ENCODE measurements at regions not wholly inside any gene's neighbourhood (a gene's known extent, or its start where the extent isn't known, plus 50 kb on each side); places are given as distances from the start of the nearest gene placed in this dataset.

DNA sequence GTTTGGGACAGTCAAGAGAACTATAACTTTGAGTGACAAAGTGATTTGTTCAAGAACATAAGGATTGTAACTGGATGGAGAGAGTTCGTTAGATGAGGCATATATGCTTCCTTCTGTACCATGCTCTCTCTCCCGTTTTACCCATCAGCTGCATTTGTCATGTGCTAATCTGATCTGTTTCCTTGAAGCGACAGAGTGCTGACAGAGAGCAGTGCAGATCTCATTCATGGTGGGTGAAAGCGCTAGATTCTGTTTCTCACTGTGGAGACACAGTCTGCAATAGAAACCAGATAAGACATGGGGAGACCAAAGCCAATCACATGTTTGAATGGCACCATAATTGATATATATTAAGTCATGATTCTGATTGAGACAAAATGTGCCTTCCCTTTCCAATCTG is 456.6 kb upstream of the CELF4 start:
- no peaks in the 10 kb centered on the region for H3K27me3 ChIP-seq (ENCODE audit: control insufficient read depth, insufficient read depth, low read length)
- H3K27ac ChIP-seq (ENCODE audit: low read length): no peak overlapping the region
- no peaks in the 10 kb centered on the region for H3K36me3 ChIP-seq (ENCODE audit: control insufficient read depth, insufficient read depth, low read length)
- no peak overlapping the region for H3K4me3 ChIP-seq (ENCODE audit: low read length)
- no peaks in the 10 kb centered on the region for H3K9me3 ChIP-seq (ENCODE audit: control insufficient read depth, insufficient read depth, low read length)
- peaks cover 2% of the 10 kb centered on the region; the same call in 1 of the 2 replicates for H3K4me1 ChIP-seq (ENCODE audit: control insufficient read depth, insufficient read depth, low read length)
- WGBS (ENCODE audit: insufficient coverage, insufficient read length): no CpG with 5 or more reads among the region's 4 CpGs
- no peak for DNase-seq (ENCODE audit: low read depth, low spot score)

- Histone ChIP-seq H3K4me1 (ENCODE audit: control insufficient read depth, insufficient read depth, low read length) (peaks cover 2% of the 10 kb centered on the region; the same call in 1 of the 2 replicates), H3K9me3 (ENCODE audit: control insufficient read depth, insufficient read depth, low read length) (no peaks in the 10 kb centered on the region), H3K4me3 (ENCODE audit: low read length) (no peak overlapping the region), H3K27me3 (ENCODE audit: control insufficient read depth, insufficient read depth, low read length) (no peaks in the 10 kb centered on the region), H3K27ac (ENCODE audit: low read length) (no peak overlapping the region), H3K36me3 (ENCODE audit: control insufficient read depth, insufficient read depth, low read length) (no peaks in the 10 kb centered on the region)
- DNase-seq (ENCODE audit: low read depth, low spot score): no peak
- no CpG with 5 or more reads among the region's 2 CpGs for WGBS (ENCODE audit: insufficient coverage, insufficient read length)
Observed at GRCh38 chr18:38019292-38019691, 453.7 kb upstream of the CELF4 start.

DNA sequence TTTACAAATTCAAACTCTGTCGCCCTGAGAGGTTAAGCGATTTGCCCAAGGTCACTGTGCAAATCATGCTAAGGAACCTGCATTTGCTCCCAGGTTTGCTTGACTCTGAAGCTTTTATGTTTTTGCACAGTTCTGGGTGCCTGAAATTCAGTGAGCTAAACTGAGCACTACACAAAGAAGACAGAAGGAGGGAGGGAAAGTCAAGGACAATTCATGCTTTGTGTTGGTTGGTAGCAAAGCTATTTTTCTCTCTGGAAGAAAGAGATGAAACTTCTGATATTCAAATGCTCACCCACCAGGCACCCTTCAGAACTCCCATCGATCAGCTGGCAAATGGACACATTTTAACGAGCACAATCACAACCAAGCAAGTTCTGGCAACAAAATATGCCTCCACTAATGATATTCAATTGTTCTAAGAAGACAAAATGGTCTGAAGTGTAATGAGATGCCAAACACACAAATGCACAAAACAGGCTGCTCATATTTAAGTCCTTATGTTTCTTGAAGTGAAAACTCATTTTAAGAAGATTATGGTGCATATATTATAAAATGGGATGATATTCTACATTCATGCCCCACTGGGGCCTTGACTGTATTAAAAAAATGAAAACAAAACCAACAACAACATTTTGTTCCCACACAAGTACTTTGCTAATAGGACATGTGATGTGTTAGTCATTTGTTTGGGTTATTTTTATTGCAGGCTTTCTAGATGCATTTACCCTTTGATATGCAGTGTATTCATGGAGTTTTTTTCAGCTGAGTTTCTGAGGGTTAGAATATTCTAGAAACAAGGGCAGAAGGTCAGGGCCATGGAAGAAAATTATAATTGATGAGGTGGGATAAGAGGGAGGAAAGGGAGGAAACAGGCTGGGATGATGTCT is 445.6 kb upstream of the CELF4 start:
- H3K4me3 ChIP-seq (ENCODE audit: low read length): no peak overlapping the region
- H3K4me1 ChIP-seq (ENCODE audit: control insufficient read depth, insufficient read depth, low read length): no peaks in the 10 kb centered on the region
- H3K9me3 ChIP-seq (ENCODE audit: control insufficient read depth, insufficient read depth, low read length): no peaks in the 10 kb centered on the region
- DNase-seq (ENCODE audit: low read depth, low spot score): no peak
- H3K27ac ChIP-seq (ENCODE audit: low read length): no peak overlapping the region
- H3K27me3 ChIP-seq (ENCODE audit: control insufficient read depth, insufficient read depth, low read length): no peaks in the 10 kb centered on the region
- WGBS (ENCODE audit: insufficient coverage, insufficient read length): no CpG with 5 or more reads among the region's 4 CpGs
- H3K36me3 ChIP-seq (ENCODE audit: control insufficient read depth, insufficient read depth, low read length): no peaks in the 10 kb centered on the region

GRCh38 chr18:38010037-38010436 is 444.4 kb upstream of the CELF4 start:
- no peak for DNase-seq (ENCODE audit: low read depth, low spot score)
- H3K9me3 ChIP-seq (ENCODE audit: control insufficient read depth, insufficient read depth, low read length): no peaks in the 10 kb centered on the region
- no CpG with 5 or more reads among the region's 2 CpGs for WGBS (ENCODE audit: insufficient coverage, insufficient read length)
- no peaks in the 10 kb centered on the region for H3K4me1 ChIP-seq (ENCODE audit: control insufficient read depth, insufficient read depth, low read length)
- H3K27me3 ChIP-seq (ENCODE audit: control insufficient read depth, insufficient read depth, low read length): no peaks in the 10 kb centered on the region
- H3K27ac ChIP-seq (ENCODE audit: low read length): no peak overlapping the region
- H3K36me3 ChIP-seq (ENCODE audit: control insufficient read depth, insufficient read depth, low read length): no peaks in the 10 kb centered on the region
- no peak overlapping the region for H3K4me3 ChIP-seq (ENCODE audit: low read length)

GRCh38 chr18:38009320-38009719 is 443.7 kb upstream of the CELF4 start:
- no peak overlapping the region for H3K4me3 ChIP-seq (ENCODE audit: low read length)
- no peaks in the 10 kb centered on the region for H3K27me3 ChIP-seq (ENCODE audit: control insufficient read depth, insufficient read depth, low read length)
- DNase-seq (ENCODE audit: low read depth, low spot score): no peak
- H3K36me3 ChIP-seq (ENCODE audit: control insufficient read depth, insufficient read depth, low read length): no peaks in the 10 kb centered on the region
- no peaks in the 10 kb centered on the region for H3K9me3 ChIP-seq (ENCODE audit: control insufficient read depth, insufficient read depth, low read length)
- WGBS (ENCODE audit: insufficient coverage, insufficient read length): no CpG with 5 or more reads among the region's 1 CpG
- H3K27ac ChIP-seq (ENCODE audit: low read length): no peak overlapping the region
- H3K4me1 ChIP-seq (ENCODE audit: control insufficient read depth, insufficient read depth, low read length): no peaks in the 10 kb centered on the region

GRCh38 chr18:38007676-38008330 is 442.2 kb upstream of the CELF4 start:
- no peaks in the 10 kb centered on the region for H3K36me3 ChIP-seq (ENCODE audit: control insufficient read depth, insufficient read depth, low read length)
- no peaks in the 10 kb centered on the region for H3K4me1 ChIP-seq (ENCODE audit: control insufficient read depth, insufficient read depth, low read length)
- H3K27ac ChIP-seq (ENCODE audit: low read length): no peak overlapping the region
- no CpG with 5 or more reads among the region's 6 CpGs for WGBS (ENCODE audit: insufficient coverage, insufficient read length)
- no peaks in the 10 kb centered on the region for H3K27me3 ChIP-seq (ENCODE audit: control insufficient read depth, insufficient read depth, low read length)
- H3K4me3 ChIP-seq (ENCODE audit: low read length): no peak overlapping the region
- no peaks in the 10 kb centered on the region for H3K9me3 ChIP-seq (ENCODE audit: control insufficient read depth, insufficient read depth, low read length)
- no peak for DNase-seq (ENCODE audit: low read depth, low spot score)

DNA sequence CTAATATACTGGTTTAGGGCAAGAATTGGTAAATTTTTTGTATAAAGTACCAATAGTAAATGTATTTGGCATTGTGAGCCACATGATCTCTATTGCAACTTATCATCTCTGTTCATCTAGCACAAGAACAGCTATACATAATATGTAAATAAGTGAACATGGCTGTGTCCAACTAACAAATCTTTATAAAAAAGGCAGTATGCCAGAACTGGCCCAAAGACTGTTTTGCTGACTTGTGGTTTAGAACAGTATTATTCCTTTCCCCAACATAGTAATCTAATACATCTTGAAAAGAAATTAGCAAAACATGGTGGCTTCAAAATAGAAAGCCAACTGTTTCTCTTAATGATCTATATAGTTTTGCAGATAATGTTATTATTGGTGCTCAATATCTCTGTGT is 441.4 kb upstream of the CELF4 start:
- H3K27ac ChIP-seq (ENCODE audit: low read length): no peak overlapping the region
- no peaks in the 10 kb centered on the region for H3K27me3 ChIP-seq (ENCODE audit: control insufficient read depth, insufficient read depth, low read length)
- H3K4me1 ChIP-seq (ENCODE audit: control insufficient read depth, insufficient read depth, low read length): no peaks in the 10 kb centered on the region
- no peak for DNase-seq (ENCODE audit: low read depth, low spot score)
- H3K4me3 ChIP-seq (ENCODE audit: low read length): no peak overlapping the region
- no peaks in the 10 kb centered on the region for H3K9me3 ChIP-seq (ENCODE audit: control insufficient read depth, insufficient read depth, low read length)
- no peaks in the 10 kb centered on the region for H3K36me3 ChIP-seq (ENCODE audit: control insufficient read depth, insufficient read depth, low read length)

DNA sequence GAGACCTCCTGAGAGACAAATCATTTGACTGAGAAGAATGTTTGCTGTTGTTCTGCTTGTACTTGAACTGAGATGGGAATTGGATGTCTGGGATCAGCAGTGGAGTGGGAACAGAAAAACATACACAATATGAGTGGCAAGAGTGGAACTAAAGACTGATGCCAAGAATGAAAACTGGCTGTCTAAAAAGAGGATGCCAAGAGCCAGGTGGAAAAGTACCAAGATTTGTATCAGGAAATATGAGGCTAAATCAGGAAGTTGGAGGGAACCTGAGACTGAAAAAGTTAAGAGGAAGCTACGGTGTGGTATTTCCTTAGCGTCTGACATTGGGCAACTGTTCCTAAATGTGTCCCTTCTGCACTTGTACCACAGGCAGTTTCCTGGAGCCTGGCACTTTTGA is 440.9 kb upstream of the CELF4 start:
- no peak for DNase-seq (ENCODE audit: low read depth, low spot score)
- H3K27ac ChIP-seq (ENCODE audit: low read length): no peak overlapping the region
- no peaks in the 10 kb centered on the region for H3K9me3 ChIP-seq (ENCODE audit: control insufficient read depth, insufficient read depth, low read length)
- no CpG with 5 or more reads among the region's 2 CpGs for WGBS (ENCODE audit: insufficient coverage, insufficient read length)
- no peaks in the 10 kb centered on the region for H3K4me1 ChIP-seq (ENCODE audit: control insufficient read depth, insufficient read depth, low read length)
- H3K36me3 ChIP-seq (ENCODE audit: control insufficient read depth, insufficient read depth, low read length): no peaks in the 10 kb centered on the region
- no peak overlapping the region for H3K4me3 ChIP-seq (ENCODE audit: low read length)
- H3K27me3 ChIP-seq (ENCODE audit: control insufficient read depth, insufficient read depth, low read length): no peaks in the 10 kb centered on the region

DNA sequence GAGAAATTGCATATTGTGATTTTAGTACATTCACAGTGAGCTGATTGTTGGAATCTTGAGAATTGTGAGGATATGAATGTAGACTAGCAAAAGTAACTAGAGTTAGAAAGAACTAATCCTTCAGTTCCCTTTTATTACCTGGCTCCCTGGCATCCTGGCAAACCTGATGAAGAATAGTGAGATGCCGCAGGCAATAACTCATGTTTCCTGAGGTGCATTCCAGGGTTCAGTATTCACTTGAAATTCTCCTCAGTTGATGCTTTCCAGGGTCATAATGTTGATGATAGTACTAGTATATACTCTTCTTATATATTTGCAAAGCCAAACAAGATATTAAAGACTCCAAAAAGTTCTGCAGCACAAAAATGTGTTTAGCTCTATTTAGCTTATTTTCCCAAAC is 432.1 kb upstream of the CELF4 start:
- WGBS (ENCODE audit: insufficient coverage, insufficient read length): no CpG with 5 or more reads among the region's 1 CpG
- no peak for DNase-seq (ENCODE audit: low read depth, low spot score)

GRCh38 chr18:37987901-37988300 is 422.3 kb upstream of the CELF4 start:
- Histone ChIP-seq H3K27ac (ENCODE audit: low read length) (no peak overlapping the region), H3K9me3 (ENCODE audit: control insufficient read depth, insufficient read depth, low read length) (no peaks in the 10 kb centered on the region), H3K4me1 (ENCODE audit: control insufficient read depth, insufficient read depth, low read length) (no peaks in the 10 kb centered on the region), H3K4me3 (ENCODE audit: low read length) (no peak overlapping the region), H3K36me3 (ENCODE audit: control insufficient read depth, insufficient read depth, low read length) (no peaks in the 10 kb centered on the region), H3K27me3 (ENCODE audit: control insufficient read depth, insufficient read depth, low read length) (no peaks in the 10 kb centered on the region)
- no CpG with 5 or more reads among the region's 5 CpGs for WGBS (ENCODE audit: insufficient coverage, insufficient read length)
- no peak for DNase-seq (ENCODE audit: low read depth, low spot score)

More for the DNA sequence above, 432.1 kb upstream of the CELF4 start:
- H3K9me3 ChIP-seq (ENCODE audit: control insufficient read depth, insufficient read depth, low read length): no peaks in the 10 kb centered on the region
- no peaks in the 10 kb centered on the region for H3K36me3 ChIP-seq (ENCODE audit: control insufficient read depth, insufficient read depth, low read length)
- H3K4me1 ChIP-seq (ENCODE audit: control insufficient read depth, insufficient read depth, low read length): no peaks in the 10 kb centered on the region; the same call in 1 of the 2 replicates
- H3K27me3 ChIP-seq (ENCODE audit: control insufficient read depth, insufficient read depth, low read length): no peaks in the 10 kb centered on the region
- H3K4me3 ChIP-seq (ENCODE audit: low read length): no peak overlapping the region
- H3K27ac ChIP-seq (ENCODE audit: low read length): no peak overlapping the region
